SH-SY5Y (cell line): ENCODE measurements at regions not wholly inside any gene's neighbourhood (a gene's known extent, or its start where the extent isn't known, plus 50 kb on each side); places are given as distances from the start of the nearest gene placed in this dataset.

Source experiments
- GATA2 ChIP-seq: IDR thresholded peaks from 2 replicates; pipeline ENCODE4 v1.6.1; 2011; ENCODE audit warnings: mild to moderate bottlenecking, low read depth, low read length
- GATA3 ChIP-seq: IDR thresholded peaks from 2 replicates; pipeline ENCODE4 v1.6.1; 2011; ENCODE audit warnings: low read depth, mild to moderate bottlenecking, low read length, moderate library complexity

GRCh38 chr1:115515270-115515669 lies 126.5 kb upstream of the VANGL1 start:
- no peak for TF ChIP-seq GATA2
- TF ChIP-seq GATA3: no peak

GRCh38 chr1:115507901-115508300 lies 133.9 kb upstream of the VANGL1 start:
- TF ChIP-seq GATA2 (no peak), GATA3 (no peak)

- no peak for TF ChIP-seq GATA3
- no peak for TF ChIP-seq GATA2
Observed at GRCh38 chr1:115506924-115507589, 134.7 kb upstream of the VANGL1 start.

DNA sequence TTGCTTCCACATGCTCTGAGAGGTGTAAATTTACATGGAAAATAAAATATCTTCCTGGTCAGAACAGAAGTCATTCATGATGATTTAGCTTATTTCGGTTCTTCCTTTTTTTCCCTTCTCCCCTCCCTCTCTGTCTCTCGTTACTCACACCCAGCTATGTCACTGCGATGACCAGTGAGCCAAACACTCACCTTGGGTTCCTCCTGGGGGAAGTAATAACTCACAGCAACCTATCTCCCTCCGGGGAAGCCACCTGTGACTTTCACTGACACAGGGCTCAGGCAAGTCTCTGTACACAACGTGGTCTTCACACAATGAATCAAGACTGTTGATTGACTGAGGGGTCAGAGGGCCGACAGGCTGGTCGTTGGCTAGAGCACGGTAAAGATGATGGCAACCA lies 135.3 kb upstream of the VANGL1 start:
- TF ChIP-seq GATA3: no peak
- no peak for TF ChIP-seq GATA2

DNA sequence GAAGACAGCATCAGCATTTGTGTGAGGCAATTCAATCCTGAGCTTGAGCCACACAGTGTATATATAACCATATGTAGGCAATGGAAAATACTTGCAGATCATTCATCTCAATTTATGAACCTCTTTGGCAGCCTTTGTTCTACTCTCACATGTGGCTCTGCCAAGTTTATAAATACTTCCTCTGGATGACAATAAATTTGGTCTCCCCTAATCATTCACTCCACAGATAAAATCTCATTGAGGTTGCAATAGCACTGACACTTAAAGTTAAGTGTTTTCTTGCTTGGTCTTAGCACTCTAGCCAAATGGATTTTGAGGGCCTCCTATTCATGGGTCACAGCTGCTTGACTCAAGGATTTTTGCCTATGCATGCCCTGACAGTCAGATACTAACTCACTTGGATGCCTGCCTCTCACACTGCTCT lies 136.6 kb upstream of the VANGL1 start:
- no peak for TF ChIP-seq GATA2
- TF ChIP-seq GATA3: no peak

- TF ChIP-seq GATA2 (no peak), GATA3 (no peak)
Observed at GRCh38 chr1:115501476-115501875, 140.3 kb upstream of the VANGL1 start.

DNA sequence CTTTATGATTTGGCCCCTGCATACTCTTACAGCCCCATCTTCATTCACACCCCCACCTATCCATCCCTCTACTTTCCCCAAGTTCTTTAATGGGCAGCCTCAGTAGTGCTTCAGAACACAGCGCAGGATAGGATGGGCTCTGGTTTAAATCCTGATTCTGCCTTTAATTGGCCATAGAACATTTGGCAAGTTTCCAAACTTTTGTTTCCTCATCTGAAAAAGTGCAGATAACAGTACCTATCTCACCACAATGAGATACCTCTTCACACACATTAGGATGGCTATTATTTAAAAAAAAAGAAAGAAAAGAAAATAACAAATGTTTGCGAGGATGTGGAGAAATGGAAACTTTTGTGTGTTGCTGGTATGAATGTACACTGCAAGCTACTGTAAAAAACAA lies 142.5 kb upstream of the VANGL1 start:
- TF ChIP-seq GATA3 (no peak), GATA2 (no peak)

DNA sequence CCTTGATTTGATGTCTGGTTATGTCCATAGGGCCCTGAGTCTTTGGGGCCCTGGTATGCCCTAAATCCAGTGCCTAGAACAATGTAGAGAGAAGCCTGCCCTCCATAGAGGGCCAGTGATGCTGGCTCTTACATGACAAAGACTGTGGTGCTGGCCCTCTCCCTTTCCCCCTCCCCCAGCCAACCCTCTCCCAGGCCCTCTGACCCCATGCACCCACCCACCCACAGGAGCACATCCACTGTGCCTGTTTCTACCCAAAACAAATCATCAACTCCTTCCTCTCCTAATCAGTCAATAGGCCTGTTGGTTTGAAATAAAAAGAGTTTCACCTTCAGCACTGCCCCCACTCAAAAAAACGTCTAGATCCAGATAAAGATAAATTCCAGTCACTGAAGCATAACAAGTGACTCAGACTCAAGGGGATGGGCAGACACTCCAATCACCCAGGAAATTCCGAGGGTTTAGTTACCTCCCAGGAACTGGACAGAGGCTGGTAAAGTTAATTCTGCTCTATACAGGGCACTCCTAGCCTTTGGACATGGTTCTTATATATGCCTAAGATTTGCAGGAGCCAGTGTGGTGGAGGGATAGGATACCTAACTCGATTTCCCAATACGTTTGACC lies 144.8 kb upstream of the VANGL1 start:
- no peak for TF ChIP-seq GATA2
- TF ChIP-seq GATA3: no peak

DNA sequence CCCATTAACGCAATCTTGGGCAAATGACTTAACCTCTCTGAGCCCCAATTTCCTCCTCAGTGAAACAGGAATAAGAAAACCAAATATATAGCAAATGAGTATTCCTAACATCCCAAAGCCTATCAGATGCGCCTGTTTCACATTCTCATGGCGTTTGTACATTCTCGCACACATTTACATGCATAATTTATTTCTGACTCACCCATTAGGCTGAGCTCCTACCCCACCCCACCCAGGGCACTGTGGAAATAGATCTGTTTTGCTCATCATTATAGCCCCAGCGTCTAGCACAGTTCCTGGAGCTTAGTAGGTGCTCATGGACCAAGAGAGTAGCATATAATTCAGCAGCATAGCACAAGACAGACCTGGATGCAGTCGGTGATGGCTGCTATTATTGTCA lies 146.1 kb upstream of the VANGL1 start:
- TF ChIP-seq GATA3 (no peak), GATA2 (no peak)

DNA sequence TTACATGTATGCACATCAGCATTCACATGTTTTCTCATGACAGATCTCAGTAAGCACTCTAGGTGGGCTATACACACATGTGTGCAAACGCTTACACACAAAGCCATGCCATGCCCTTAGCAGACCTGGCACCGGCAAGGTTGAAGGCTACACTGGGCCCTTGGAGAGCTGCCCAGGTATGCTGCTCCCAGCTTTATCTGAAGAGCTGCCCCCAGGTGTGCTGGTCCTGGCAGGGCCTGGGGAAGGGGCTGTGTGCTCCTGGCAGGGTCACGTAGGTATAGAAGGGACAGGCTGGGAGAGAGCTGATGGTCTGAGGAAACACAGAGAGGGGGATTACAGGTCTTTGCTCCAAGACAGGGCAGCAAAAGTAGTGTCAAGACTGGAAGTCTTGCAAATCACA lies 146.7 kb upstream of the VANGL1 start:
- no peak for TF ChIP-seq GATA3
- no peak for TF ChIP-seq GATA2

GRCh38 chr1:115493834-115494233 lies 147.9 kb upstream of the VANGL1 start:
- TF ChIP-seq GATA3 (no peak), GATA2 (no peak)

DNA sequence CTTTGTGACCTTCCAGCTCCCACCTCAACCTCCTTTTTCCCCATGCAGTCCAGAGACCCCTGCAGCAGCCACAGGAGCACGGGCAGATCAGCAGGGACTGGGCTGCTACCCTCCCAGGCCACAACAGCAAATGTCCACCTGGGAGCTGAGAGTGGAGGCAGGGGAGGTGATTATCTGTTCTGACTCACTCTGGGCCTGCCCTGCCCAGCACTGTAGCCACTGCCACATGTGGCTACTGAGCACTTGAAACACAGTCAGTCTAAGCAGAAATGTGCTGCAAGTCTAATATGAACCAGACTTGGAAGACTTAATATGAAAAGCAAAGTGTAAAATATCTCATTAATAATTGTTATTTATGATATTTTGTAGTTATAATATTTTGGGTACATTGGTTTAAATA lies 148.9 kb upstream of the VANGL1 start:
- TF ChIP-seq GATA2 (no peak), GATA3 (no peak)

DNA sequence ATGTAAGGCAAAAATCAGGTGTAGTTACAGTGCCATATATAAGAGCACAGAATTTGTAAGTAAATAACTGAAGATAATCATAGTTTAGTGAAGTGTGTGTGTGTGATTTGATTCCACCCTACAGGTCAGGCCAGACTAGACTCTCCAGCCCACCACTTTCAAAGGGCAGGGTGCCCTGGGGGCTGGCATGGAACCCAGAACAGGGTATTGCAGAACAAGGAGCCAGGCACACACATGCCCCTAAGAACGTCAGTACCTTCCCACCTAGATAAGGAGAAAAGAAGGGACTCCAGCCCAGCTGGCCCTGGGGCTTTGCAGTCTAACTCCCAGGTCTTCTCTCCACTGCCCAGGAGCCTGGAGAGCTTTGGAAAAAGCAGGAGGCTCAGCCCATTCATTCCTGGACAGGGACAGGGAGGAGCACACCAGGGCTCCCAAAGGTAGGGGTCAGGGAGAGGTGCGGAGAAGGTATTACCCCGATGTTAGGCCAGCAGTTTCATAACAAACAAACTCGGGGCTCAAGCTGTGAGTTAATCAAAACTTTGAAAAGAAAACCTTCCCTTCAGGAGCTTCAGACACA lies 149.7 kb upstream of the VANGL1 start:
- TF ChIP-seq GATA3 (no peak), GATA2 (no peak)

DNA sequence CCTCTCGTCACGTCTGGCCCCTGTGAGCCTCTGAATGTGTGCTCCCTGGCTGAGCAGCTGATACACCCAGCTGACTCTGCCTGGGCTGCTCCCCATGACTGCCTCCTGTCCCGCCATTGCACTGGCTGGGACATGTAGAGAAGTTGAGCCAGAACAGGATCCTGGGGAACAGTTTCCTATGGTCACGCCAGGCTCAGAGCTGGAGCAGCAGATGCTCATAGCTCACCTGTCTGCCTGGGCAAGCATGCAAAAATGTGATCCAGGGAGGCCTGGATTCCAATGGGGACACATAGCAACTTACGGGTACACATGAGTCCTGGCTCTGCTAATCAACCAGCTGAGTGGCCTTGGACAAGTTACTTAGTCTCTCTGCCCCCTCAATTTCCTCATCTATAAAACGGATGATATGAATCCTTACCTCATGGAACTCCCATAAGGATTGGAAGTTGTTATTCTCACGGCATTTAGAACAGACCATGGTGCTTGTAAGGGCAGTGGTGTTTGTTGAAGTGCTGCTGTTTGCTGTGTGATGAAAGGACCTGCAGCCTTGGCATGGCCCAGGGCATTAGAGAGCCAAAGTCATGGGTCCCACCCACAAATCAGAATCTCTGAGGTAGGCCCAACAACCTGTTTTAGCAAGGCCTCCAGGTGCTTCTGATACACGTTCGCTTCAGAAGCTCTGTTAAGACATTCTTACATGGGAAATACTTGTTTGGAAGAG lies 150.3 kb upstream of the VANGL1 start:
- TF ChIP-seq GATA2: no peak
- TF ChIP-seq GATA3: no peak

GRCh38 chr1:115479055-115479482 lies 141.0 kb upstream of the NGF start:
- TF ChIP-seq GATA2: no peak
- no peak for TF ChIP-seq GATA3

- TF ChIP-seq GATA3: no peak
- TF ChIP-seq GATA2: no peak
Observed at GRCh38 chr1:115477071-115477470, 139.0 kb upstream of the NGF start.

DNA sequence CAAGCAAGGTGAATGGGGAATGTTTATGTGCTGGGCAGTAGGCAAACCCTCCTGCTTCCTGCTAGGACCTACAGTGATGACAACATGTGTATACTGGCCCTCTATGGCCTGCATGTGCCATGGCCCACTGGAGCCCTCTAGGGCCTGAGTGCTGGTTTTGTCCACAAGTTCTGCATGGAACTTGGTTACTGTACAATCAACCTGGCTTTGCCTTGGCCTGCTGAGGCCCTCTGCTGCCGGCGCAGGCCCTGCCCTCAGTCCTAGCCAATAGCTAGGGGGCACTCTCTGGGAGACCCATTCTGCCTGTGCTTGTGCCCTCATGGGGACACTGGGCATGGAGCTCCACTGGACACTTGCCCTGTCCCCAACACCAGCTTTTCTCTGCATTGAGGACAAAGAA lies 138.6 kb upstream of the NGF start:
- TF ChIP-seq GATA2: no peak
- no peak for TF ChIP-seq GATA3
